GM19043 (cell line): ENCODE measurements at regions not wholly inside any gene's neighbourhood (a gene's known extent, or its start where the extent isn't known, plus 50 kb on each side); places are given as distances from the start of the nearest gene placed in this dataset.
"Not testable (repeated sequence)": the region's sequence is repeated elsewhere in the genome, so short reads cannot be mapped to it uniquely, and the experiment has no call there.

Experiments used
- ATAC-seq: cut with Tn5 transposase; IDR thresholded peaks from one replicate; pipeline ENCODE4 v1.9.1; 2021; ENCODE audit warnings: low read depth; ENCODE audit not compliant: unreplicated experiment

GRCh38 chr10:4602764-4603491, 223.1 kb upstream of the AKR1E2 start:
- ATAC-seq = no peak

DNA sequence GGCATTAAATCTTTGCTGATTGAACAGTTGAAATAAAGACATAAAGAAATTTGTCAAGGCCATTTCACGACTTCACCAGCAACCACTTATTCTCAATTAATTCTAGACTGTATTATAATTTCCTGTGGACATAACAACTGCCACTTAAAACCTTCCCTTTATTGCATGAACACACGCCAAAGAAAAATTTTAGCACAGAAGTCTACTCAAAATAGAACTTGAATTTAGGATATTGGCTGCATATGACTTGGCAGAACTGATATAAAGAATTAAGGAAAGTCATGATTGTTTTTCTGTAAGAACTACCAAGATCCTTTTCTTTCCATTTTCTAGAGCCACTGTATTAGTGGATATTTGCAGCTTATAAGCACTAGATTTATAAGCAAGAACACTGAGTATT, 226.5 kb upstream of the AKR1E2 start:
- no peak for ATAC-seq

- ATAC-seq = not testable (repeated sequence)
Measured at GRCh38 chr10:4597898-4598297, 228.1 kb upstream of the AKR1E2 start.

GRCh38 chr10:4596951-4597350, 229.1 kb upstream of the AKR1E2 start:
- ATAC-seq = no peak

GRCh38 chr10:4595719-4596319, 230.2 kb upstream of the AKR1E2 start:
- no peak for ATAC-seq

DNA sequence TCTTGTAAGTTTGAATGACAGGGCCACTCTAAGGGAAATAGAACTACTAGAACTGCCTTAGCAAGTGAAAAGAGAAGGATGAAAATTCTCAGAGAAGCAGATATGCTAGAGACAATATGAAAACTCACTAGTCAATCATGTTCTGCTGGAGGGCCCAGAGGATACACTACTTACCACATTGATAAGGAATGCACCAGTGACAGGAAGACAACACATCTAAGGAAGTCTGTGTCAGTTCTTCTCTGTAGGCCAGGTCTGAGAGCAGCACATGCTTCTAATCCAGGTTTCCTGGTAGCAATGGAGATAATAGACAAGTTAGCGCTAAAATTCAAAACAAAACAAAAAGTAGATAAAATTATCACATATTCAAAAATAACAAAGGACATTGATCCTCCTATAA, 235.2 kb upstream of the AKR1E2 start:
- ATAC-seq = no peak

- ATAC-seq = no peak
Measured at GRCh38 chr10:4588824-4589223, 237.2 kb upstream of the AKR1E2 start.

DNA sequence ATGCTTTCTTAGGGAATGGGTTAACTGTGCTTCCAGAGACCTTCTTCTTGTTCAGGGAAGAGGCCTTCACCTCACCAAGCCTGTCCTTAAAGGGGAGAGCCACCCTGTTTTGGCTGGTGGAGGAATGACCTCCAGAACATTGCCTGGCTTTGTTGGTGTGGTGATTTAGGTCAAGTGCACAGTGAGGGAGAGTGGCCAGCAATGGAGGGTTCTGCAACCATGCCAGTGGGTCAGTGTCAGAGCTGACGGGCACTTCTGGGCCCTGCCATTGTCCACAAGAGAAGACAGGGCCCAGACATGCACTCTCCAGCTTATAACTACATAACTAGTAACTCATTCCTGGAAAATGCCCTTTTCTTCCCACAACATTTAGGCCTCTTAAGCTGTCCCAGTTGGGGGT, 238.5 kb upstream of the AKR1E2 start:
- no peak for ATAC-seq

DNA sequence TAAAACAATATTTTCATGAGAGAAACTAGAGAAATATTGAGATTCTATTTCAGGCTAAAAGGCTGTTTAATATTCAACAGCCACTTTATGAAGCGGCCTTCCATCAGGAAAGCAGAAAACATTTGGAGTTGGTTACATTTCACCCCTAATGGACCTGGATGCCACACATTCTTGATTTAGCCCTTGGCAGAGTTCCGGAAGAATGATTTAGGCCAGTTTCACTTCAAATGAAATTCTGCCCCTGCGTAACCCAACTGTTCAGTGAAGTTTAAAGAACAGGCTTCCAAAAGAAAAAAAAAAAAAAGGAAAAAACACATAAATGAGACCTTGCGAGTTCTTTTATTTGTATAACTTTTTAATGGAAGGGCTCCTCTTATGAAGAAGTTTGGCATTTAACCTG, 239.2 kb upstream of the AKR1E2 start:
- ATAC-seq = no peak

DNA sequence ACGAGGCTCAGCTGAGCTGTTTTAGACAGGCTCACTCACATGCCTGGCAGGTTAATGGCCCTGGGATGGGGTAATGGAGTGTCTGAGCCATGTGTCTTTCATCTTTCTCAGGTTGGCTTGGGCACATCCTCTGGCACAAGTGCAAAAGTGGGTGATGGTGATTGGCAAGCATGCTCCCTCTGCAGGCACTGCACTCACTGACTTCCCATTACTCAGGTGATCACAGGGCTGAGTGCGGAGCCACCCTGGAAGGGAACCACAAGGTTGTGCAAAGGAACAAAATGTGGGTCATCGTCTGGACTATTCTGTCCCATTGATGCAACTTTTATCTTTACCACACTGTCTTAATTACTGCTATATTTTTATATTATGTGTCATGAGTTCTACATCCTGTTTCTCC, 244.1 kb upstream of the AKR1E2 start:
- no peak for ATAC-seq

GRCh38 chr10:4579844-4580243, 246.2 kb upstream of the AKR1E2 start:
- no peak for ATAC-seq

DNA sequence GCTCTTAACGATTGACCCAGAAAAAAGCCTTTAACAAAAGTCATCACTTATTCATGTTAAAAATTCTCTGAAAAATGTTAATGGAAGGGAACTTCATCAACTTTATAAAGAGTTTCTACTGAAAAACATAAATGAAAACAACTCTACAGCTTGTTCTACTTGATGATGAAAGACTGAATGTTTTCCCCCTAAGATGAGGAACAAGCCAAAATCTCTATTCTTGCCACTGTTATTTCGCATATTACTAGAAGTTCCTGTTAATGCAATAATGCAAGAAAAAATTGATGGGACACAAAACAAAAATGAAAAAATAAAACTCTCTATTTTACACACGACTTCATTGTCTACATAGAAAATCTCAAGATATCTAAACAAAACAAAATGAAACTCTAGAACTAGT, 249.8 kb upstream of the AKR1E2 start:
- ATAC-seq = no peak

- no peak for ATAC-seq
Measured at GRCh38 chr10:4569151-4569550, 256.9 kb upstream of the AKR1E2 start.

DNA sequence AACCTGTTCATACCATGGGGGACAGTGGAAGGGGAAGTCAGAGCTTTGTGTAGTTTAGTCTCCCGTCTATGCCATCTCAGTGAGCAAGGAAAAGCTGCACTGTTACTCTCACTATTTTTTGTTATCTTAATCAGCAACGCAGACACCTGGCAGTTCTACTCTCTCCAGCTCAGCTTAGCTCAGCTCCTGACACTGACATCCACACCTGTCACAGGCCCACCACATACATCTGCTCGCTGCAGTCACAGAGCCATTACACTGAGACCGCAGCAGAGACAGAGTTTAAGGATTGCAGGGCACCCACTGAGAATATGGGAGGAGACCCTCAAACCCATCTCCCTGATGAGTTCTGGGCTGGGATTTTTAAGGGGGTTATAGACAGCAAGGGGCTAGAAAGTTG, 257.3 kb upstream of the AKR1E2 start:
- ATAC-seq = no peak

- ATAC-seq = no peak
Measured at GRCh38 chr10:4568086-4568485, 257.9 kb upstream of the AKR1E2 start.

DNA sequence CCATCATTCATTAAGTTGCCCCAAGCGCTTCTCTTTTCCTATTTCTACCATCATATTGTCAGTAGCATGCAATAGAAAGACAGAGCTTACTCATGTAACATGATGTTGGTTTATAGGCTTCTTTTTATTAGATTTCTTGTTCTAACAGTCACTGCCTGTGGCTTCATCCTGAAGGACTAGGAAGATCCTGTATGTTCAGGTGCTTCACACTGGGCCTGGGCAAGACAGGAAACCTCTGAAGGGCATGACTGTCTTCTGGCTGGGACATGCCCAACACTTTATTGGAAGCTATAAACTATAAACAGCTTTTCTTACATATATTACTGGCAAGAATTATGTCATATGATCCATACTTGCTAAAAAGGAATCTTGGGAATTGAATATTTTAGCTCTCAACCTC, 258.4 kb upstream of the AKR1E2 start:
- no peak for ATAC-seq

DNA sequence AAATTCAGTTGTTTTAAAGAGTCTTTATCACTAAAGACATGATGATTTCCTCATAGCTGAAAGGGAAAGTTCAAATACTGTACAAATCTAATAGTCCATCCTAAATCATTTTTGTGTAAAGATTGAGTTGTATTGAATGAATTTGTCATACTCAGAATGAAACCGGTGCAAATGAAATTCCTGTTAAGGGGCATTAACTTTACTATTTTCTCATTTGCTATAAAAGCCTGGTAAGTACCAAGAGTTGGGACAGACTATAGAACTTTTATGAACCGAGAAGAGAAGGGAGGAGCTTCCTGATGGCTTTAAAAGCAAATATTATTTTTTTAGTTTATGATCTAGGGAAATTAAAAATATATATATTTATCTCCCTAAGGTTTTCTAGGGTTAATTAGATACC, 260.0 kb upstream of the AKR1E2 start:
- no peak for ATAC-seq

GRCh38 chr10:4561296-4561695, 264.7 kb upstream of the AKR1E2 start:
- ATAC-seq = no peak

GRCh38 chr10:4557469-4557868, 268.5 kb upstream of the AKR1E2 start:
- ATAC-seq = no peak

DNA sequence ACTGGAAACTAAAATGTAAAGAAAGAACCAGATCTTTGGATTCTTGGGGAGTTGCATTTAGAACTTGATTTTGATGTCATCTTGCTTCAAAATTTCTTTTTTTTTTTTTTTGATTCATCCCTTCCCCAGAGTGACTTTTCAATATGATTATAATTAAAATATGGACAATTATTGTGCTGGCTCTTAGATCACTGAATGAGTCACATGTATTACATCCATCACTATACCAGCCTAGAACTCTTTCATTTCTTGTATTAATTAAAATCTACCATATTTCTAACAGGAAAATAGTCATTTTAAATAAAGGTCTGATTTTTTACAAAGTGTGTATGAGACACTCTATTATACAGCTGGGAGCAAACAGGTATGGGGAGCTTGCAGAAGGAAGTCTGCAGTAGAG, 269.5 kb upstream of the AKR1E2 start:
- ATAC-seq = no peak

- ATAC-seq = no peak
Measured at GRCh38 chr10:4555920-4556319, 270.1 kb upstream of the AKR1E2 start.

GRCh38 chr10:4549139-4549653, 276.8 kb upstream of the AKR1E2 start:
- ATAC-seq = no peak
